NB4 (cell line): ENCODE measurements at regions not wholly inside any gene's neighbourhood (a gene's known extent, or its start where the extent isn't known, plus 50 kb on each side); places are given as distances from the start of the nearest gene placed in this dataset.

Experiments
- CTCF ChIP-seq: IDR thresholded peaks from one replicate; pipeline ENCODE4 v1.5.1; 2012; ENCODE audit warnings: low read depth, low read length
- POLR2A ChIP-seq: IDR thresholded peaks from 2 replicates; pipeline ENCODE4 v1.6.1; 2011; ENCODE audit warnings: mild to moderate bottlenecking; ENCODE audit not compliant: insufficient read length; ENCODE audit errors: extremely low read depth

DNA sequence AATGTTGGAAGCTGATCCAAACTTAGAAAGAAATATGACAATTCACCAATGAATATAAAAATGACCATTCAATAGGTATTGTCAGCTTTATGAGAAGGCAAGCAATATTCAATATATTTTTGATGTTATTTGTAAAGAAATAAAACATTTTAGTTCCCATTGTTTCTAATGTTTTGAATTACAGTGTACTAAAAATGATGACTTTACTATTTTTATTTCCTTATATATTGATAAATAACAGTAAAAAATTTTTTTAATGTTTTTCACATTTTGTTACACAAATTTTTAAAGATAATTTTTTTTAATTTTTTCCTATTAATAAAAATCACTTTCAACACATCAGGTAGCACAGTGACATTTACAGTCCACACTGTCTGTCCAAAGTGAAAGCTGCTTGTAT lies 565.5 kb upstream of the FAM241A start:
- TF ChIP-seq CTCF: no peak
- TF ChIP-seq POLR2A: no peak
